ENCODE measurements at regions not wholly inside any gene's neighbourhood (a gene's known extent, or its start where the extent isn't known, plus 50 kb on each side); places are given as distances from the start of the nearest gene placed in this dataset.

- peaks cover 2% of the 10 kb centered on the region for H3K9me3 Mint-ChIP-seq (ENCODE audit: low read depth, unreplicated experiment)
- H3K27ac Mint-ChIP-seq (ENCODE audit: unreplicated experiment), result no peak overlapping the region
- intact Hi-C loops (cut with micrococcal nuclease; ENCODE audit: unreplicated experiment), result no loop called here
- H3K4me1 Mint-ChIP-seq (ENCODE audit: low read depth, unreplicated experiment), result no peaks in the 10 kb centered on the region
- no peaks in the 10 kb centered on the region for H3K36me3 Mint-ChIP-seq (ENCODE audit: insufficient read depth, unreplicated experiment)
- peaks cover 21% of the 10 kb centered on the region for H3K27me3 Mint-ChIP-seq (ENCODE audit: unreplicated experiment)
- no peak for TF ChIP-seq CTCF (IDR thresholded peaks at IDR 0.05; ENCODE audit: unreplicated experiment)
- CTCF ChIA-PET, result interaction anchor here (0.6 kb wide), 1 partner anchor 161 kb away, joined by 3 read pairs; no protein-coding TSS in a partner anchor
- H3K4me3 Mint-ChIP-seq (ENCODE audit: low read depth, unreplicated experiment), result no peak overlapping the region
- DNase-seq, result no peak
- BruUV-seq (replicated peaks), result no TSS peak
These were observed 807.6 kb downstream of the UQCRFS1 start for GRCh38 chr19:28405346-28405742.

GRCh38 chr19:28404472-28404871 lies 808.5 kb downstream of the UQCRFS1 start:
- peaks cover 21% of the 10 kb centered on the region for H3K27me3 Mint-ChIP-seq (ENCODE audit: unreplicated experiment)
- H3K4me3 Mint-ChIP-seq (ENCODE audit: low read depth, unreplicated experiment), result no peak overlapping the region
- no peaks in the 10 kb centered on the region for H3K36me3 Mint-ChIP-seq (ENCODE audit: insufficient read depth, unreplicated experiment)
- no peaks in the 10 kb centered on the region for H3K4me1 Mint-ChIP-seq (ENCODE audit: low read depth, unreplicated experiment)
- intact Hi-C loops (cut with micrococcal nuclease; ENCODE audit: unreplicated experiment), result no loop called here
- H3K9me3 Mint-ChIP-seq (ENCODE audit: low read depth, unreplicated experiment), result peaks cover 3% of the 10 kb centered on the region
- no peak overlapping the region for H3K27ac Mint-ChIP-seq (ENCODE audit: unreplicated experiment)
- no peak for DNase-seq
- CTCF ChIA-PET, result no interaction called here
- BruUV-seq (replicated peaks), result no TSS peak
- TF ChIP-seq CTCF (IDR thresholded peaks at IDR 0.05; ENCODE audit: unreplicated experiment), result no peak

GRCh38 chr19:28403690-28404089 lies 809.3 kb downstream of the UQCRFS1 start:
- peaks cover 21% of the 10 kb centered on the region for H3K27me3 Mint-ChIP-seq (ENCODE audit: unreplicated experiment)
- CTCF ChIA-PET, result no interaction called here
- H3K36me3 Mint-ChIP-seq (ENCODE audit: insufficient read depth, unreplicated experiment), result no peaks in the 10 kb centered on the region
- peaks cover 5% of the 10 kb centered on the region for H3K9me3 Mint-ChIP-seq (ENCODE audit: low read depth, unreplicated experiment)
- intact Hi-C loops (cut with micrococcal nuclease; ENCODE audit: unreplicated experiment), result no loop called here
- no peak for DNase-seq
- no peak overlapping the region for H3K27ac Mint-ChIP-seq (ENCODE audit: unreplicated experiment)
- no peaks in the 10 kb centered on the region for H3K4me1 Mint-ChIP-seq (ENCODE audit: low read depth, unreplicated experiment)
- no TSS peak for BruUV-seq (replicated peaks)
- H3K4me3 Mint-ChIP-seq (ENCODE audit: low read depth, unreplicated experiment), result no peak overlapping the region
- no peak for TF ChIP-seq CTCF (IDR thresholded peaks at IDR 0.05; ENCODE audit: unreplicated experiment)

- no peak for TF ChIP-seq CTCF (IDR thresholded peaks at IDR 0.05; ENCODE audit: unreplicated experiment)
- Mint-ChIP-seq H3K4me3 (ENCODE audit: low read depth, unreplicated experiment) (no peak overlapping the region), H3K4me1 (ENCODE audit: low read depth, unreplicated experiment) (no peaks in the 10 kb centered on the region), H3K9me3 (ENCODE audit: low read depth, unreplicated experiment) (peaks cover 5% of the 10 kb centered on the region), H3K27ac (ENCODE audit: unreplicated experiment) (no peak overlapping the region), H3K36me3 (ENCODE audit: insufficient read depth, unreplicated experiment) (no peaks in the 10 kb centered on the region), H3K27me3 (ENCODE audit: unreplicated experiment) (peaks cover 21% of the 10 kb centered on the region)
- intact Hi-C loops (cut with micrococcal nuclease; ENCODE audit: unreplicated experiment), result no loop called here
- no TSS peak for BruUV-seq (replicated peaks)
- CTCF ChIA-PET, result no interaction called here
- no peak for DNase-seq
These were observed 810.2 kb downstream of the UQCRFS1 start for GRCh38 chr19:28402701-28403290.

Data from Calu3 (cell line).